Motor neuron (in vitro differentiated cells): ENCODE measurements at regions not wholly inside any gene's neighbourhood (a gene's known extent, or its start where the extent isn't known, plus 50 kb on each side); places are given as distances from the start of the nearest gene placed in this dataset.
"Not testable (repeated sequence)": the region's sequence is repeated elsewhere in the genome, so short reads cannot be mapped to it uniquely, and the experiment has no call there.

Experiments used
- ATAC-seq, 8 experiments: fragments of 200-7000 bp; cut with Tn5 transposase; replicated peaks in 6 of 8; 2 replicates each; pipeline ENCODE4 v1.8.0; 2021; ENCODE audit warnings: mild to moderate bottlenecking in 8 of 8, moderate library complexity in 8 of 8
- H3K27ac ChIP-seq, 2 donors: fragments of 250-450 bp; sonication (Bioruptor Pico); 2 replicates each; pipeline ENCODE4 v1.9.0; 2021; ENCODE audit warnings: antibody characterized with exemption in 2 of 2, mild to moderate bottlenecking in 2 of 2, moderate library complexity in 1 of 2
- H3K4me1 ChIP-seq, 2 donors: fragments of 250-450 bp; sonication (Bioruptor Pico); replicated peaks in 1 of 2; 2 replicates each; pipeline ENCODE4 v1.6.1; 2021; ENCODE audit warnings: antibody characterized with exemption in 2 of 2, mild to moderate bottlenecking in 2 of 2, moderate library complexity in 1 of 2
- H3K4me3 ChIP-seq, 5 donors: fragments of 250-450 bp; sonication (Bioruptor Pico); 2 replicates each; pipeline ENCODE4 v1.9.0; 2021; ENCODE audit warnings: antibody characterized with exemption in 5 of 5, mild to moderate bottlenecking in 5 of 5, moderate library complexity in 4 of 5
- WGBS, 10 experiments: fragments of 450-650 bp; shearing (Covaris generic); methylation state at CpG; one replicate each; pipeline ENCODE4 v1.0.0; 2022; 5-methylcytosine and 5-hydroxymethylcytosine counted together
- in situ Hi-C, 9 experiments: fragments of 400-800 bp; cut with MboI; loops; one replicate each; pipeline ENCODE4 v1.15.0; 2021; ENCODE audit warnings: low sequenced_read_pairs in 9 of 9, low pct_unique_long_range_greater_than_20kb in 2 of 9; ENCODE audit not compliant: unreplicated experiment in 9 of 9

GRCh38 chr9:87189006-87189405 is 241.7 kb upstream of the GAS1 start:
- WGBS, 10 experiments = 60 to 100% (median 90%) methylated on average over 1 to 3 of the region's 4 CpGs
- H3K27ac ChIP-seq = no peak overlapping the region
- H3K4me1 ChIP-seq = peaks cover under 1 to 5% of the 10 kb centered on the region in 2 donors
- in situ Hi-C loops = no loop called here
- ATAC-seq = no peak
- no peak overlapping the region for H3K4me3 ChIP-seq

- H3K27ac ChIP-seq = no peak overlapping the region
- H3K4me3 ChIP-seq = no peak overlapping the region
- in situ Hi-C loops = no loop called here
- no peak for ATAC-seq
- 71 to 100% (median 80%) methylated on average over 1 of the region's 1 CpG; no CpG with 5 or more reads in 4 of the 10 experiments for WGBS, 10 experiments
- peaks cover 4 to 11% of the 10 kb centered on the region in 2 donors for H3K4me1 ChIP-seq
Observed at GRCh38 chr9:87193151-87193550, 245.8 kb upstream of the GAS1 start.

- no peak overlapping the region for H3K4me3 ChIP-seq
- in situ Hi-C loops = no loop called here
- H3K4me1 ChIP-seq = peaks cover 4 to 11% of the 10 kb centered on the region in 2 donors
- ATAC-seq = peak; percentile 83 to 96 (median 92)
- 0 to 76% (median 48%) methylated on average over 2 to 9 of the region's 9 CpGs for WGBS, 10 experiments
- peak overlapping the region in 1 of 2 donors; percentile 23 for H3K27ac ChIP-seq
Observed at GRCh38 chr9:87193925-87194868, 246.9 kb upstream of the GAS1 start.

- no peak overlapping the region for H3K27ac ChIP-seq
- H3K4me3 ChIP-seq = no peak overlapping the region
- in situ Hi-C loops = no loop called here
- no peak for ATAC-seq
- peaks cover 4 to 11% of the 10 kb centered on the region in 2 donors for H3K4me1 ChIP-seq
Observed at GRCh38 chr9:87195306-87195705, 248.0 kb upstream of the GAS1 start.

- H3K4me1 ChIP-seq = peaks cover 4 to 11% of the 10 kb centered on the region in 2 donors
- in situ Hi-C loops = no loop called here
- ATAC-seq = no peak
- no peak overlapping the region for H3K27ac ChIP-seq
- no peak overlapping the region for H3K4me3 ChIP-seq
- 30 to 100% (median 80%) methylated on average over 1 to 8 of the region's 10 CpGs; no CpG with 5 or more reads in 1 of the 10 experiments for WGBS, 10 experiments
Observed at GRCh38 chr9:87197349-87198130, 250.2 kb upstream of the GAS1 start.

- no peak overlapping the region for H3K27ac ChIP-seq
- ATAC-seq = peak in 2 of 8 experiments; percentile 21 to 27
- no peak overlapping the region for H3K4me3 ChIP-seq
- WGBS, 10 experiments = 14 to 100% (median 61%) methylated on average over 1 to 3 of the region's 3 CpGs
- in situ Hi-C loops = no loop called here
- H3K4me1 ChIP-seq = peaks cover 4 to 6% of the 10 kb centered on the region in 2 donors
Observed at GRCh38 chr9:87198716-87199115, 251.4 kb upstream of the GAS1 start.

- 11 to 100% (median 78%) methylated on average over 1 to 5 of the region's 5 CpGs; no CpG with 5 or more reads in 2 of the 10 experiments for WGBS, 10 experiments
- in situ Hi-C loops = no loop called here
Observed at GRCh38 chr9:87199278-87199677, 252.0 kb upstream of the GAS1 start.

GRCh38 chr9:87199782-87200181 is 252.5 kb upstream of the GAS1 start:
- H3K4me3 ChIP-seq = no peak overlapping the region
- H3K4me1 ChIP-seq = peaks cover 0 to 4% of the 10 kb centered on the region in 2 donors
- no peak for ATAC-seq
- no peak overlapping the region for H3K27ac ChIP-seq
- in situ Hi-C loops = no loop called here
- 20 to 100% (median 67%) methylated on average over 1 to 4 of the region's 4 CpGs for WGBS, 10 experiments

More at GRCh38 chr9:87199278-87199677, 252.0 kb upstream of the GAS1 start:
- no peak for ATAC-seq
- H3K4me1 ChIP-seq = peaks cover under 1 to 6% of the 10 kb centered on the region in 2 donors
- H3K27ac ChIP-seq = no peak overlapping the region
- no peak overlapping the region for H3K4me3 ChIP-seq

- ATAC-seq = peak in 2 of 8 experiments; percentile 56 to 61
- in situ Hi-C loops = no loop called here
- H3K27ac ChIP-seq = no peak overlapping the region
- no peak overlapping the region for H3K4me3 ChIP-seq
- WGBS, 10 experiments = 0 to 100% (median 28%) methylated on average over 1 to 4 of the region's 4 CpGs; no CpG with 5 or more reads in 2 of the 10 experiments
- no peaks in the 10 kb centered on the region for H3K4me1 ChIP-seq
Observed at GRCh38 chr9:87201351-87201751, 254.0 kb upstream of the GAS1 start.

- 64 to 95% (median 89%) methylated on average over 3 to 7 of the region's 7 CpGs for WGBS, 10 experiments
- no peak for ATAC-seq
- H3K27ac ChIP-seq = no peak overlapping the region
- H3K4me3 ChIP-seq = no peak overlapping the region
- H3K4me1 ChIP-seq = no peaks in the 10 kb centered on the region
- in situ Hi-C loops = no loop called here
Observed at GRCh38 chr9:87206064-87206661, 258.9 kb upstream of the GAS1 start.

- H3K4me3 ChIP-seq, in situ Hi-C loops, ATAC-seq, H3K4me1 ChIP-seq, H3K27ac ChIP-seq: not testable (repeated sequence)
- no CpG with 5 or more reads among the region's 3 CpGs for WGBS, 10 experiments
Observed at GRCh38 chr9:87210658-87211057, 263.4 kb upstream of the GAS1 start.

GRCh38 chr9:87211669-87212068 is 264.4 kb upstream of the GAS1 start:
- WGBS, 10 experiments = 36 to 100% (median 78%) methylated on average over 1 to 2 of the region's 2 CpGs
- Histone ChIP-seq H3K4me1 (peaks cover 0 to 4% of the 10 kb centered on the region in 2 donors), H3K4me3 (no peak overlapping the region), H3K27ac (no peak overlapping the region)
- in situ Hi-C loops = no loop called here
- ATAC-seq = peak in 2 of 8 experiments; percentile 34 to 73

GRCh38 chr9:87212605-87213021 is 265.3 kb upstream of the GAS1 start:
- Histone ChIP-seq H3K4me1 (peaks cover 0 to 4% of the 10 kb centered on the region in 2 donors), H3K4me3 (no peak overlapping the region), H3K27ac (no peak overlapping the region)
- 16 to 94% (median 80%) methylated on average over 1 to 3 of the region's 3 CpGs; no CpG with 5 or more reads in 3 of the 10 experiments for WGBS, 10 experiments
- in situ Hi-C loops = no loop called here
- peak in 5 of 8 experiments; percentile 28 to 78 (median 36) for ATAC-seq
